ENCODE measurements at regions not wholly inside any gene's neighbourhood (a gene's known extent, or its start where the extent isn't known, plus 50 kb on each side); places are given as distances from the start of the nearest gene placed in this dataset.

- Histone ChIP-seq H3K36me3 (replicated peaks; ENCODE audit: control insufficient read depth, insufficient read depth, low read length) (no peaks in the 10 kb centered on the region), H3K27me3 (ENCODE audit: control insufficient read depth, insufficient read depth, low read length) (no peaks in the 10 kb centered on the region), H3K4me3 (ENCODE audit: insufficient read depth, low read depth, low read length) (no peak overlapping the region)
- no peak for DNase-seq
Measured at GRCh38 chr12:30437616-30438015, 258.1 kb downstream of the IPO8 start.

DNA sequence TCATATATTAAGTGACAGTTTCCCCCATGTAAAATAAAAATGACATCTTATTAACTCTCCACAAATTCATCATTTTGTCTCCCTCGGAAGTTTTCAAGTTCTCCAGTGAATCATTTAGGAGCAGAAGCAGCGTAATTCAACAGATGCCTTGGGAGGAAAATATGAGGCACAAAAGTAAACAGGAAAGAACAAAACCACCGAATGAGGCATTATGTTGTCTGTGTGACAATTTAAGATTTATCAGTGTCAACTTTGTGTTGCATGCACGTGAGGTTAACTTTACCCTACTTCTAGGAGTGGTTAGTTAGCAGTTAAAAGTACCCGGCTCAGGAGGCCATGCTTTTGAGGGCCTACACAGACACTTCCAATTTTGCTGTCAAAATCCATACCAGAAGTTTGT is 258.6 kb downstream of the IPO8 start:
- Histone ChIP-seq H3K4me3 (ENCODE audit: insufficient read depth, low read depth, low read length) (no peak overlapping the region), H3K36me3 (replicated peaks; ENCODE audit: control insufficient read depth, insufficient read depth, low read length) (no peaks in the 10 kb centered on the region), H3K27me3 (ENCODE audit: control insufficient read depth, insufficient read depth, low read length) (no peaks in the 10 kb centered on the region)
- DNase-seq = no peak

- no peaks in the 10 kb centered on the region for H3K36me3 ChIP-seq (replicated peaks; ENCODE audit: control insufficient read depth, insufficient read depth, low read length)
- no peaks in the 10 kb centered on the region for H3K27me3 ChIP-seq (ENCODE audit: control insufficient read depth, insufficient read depth, low read length)
- no peak for DNase-seq
- no peak overlapping the region for H3K4me3 ChIP-seq (ENCODE audit: insufficient read depth, low read depth, low read length)
Measured at GRCh38 chr12:30428098-30428497, 267.6 kb downstream of the IPO8 start.

GRCh38 chr12:30427555-30427954 is 268.1 kb downstream of the IPO8 start:
- Histone ChIP-seq H3K4me3 (ENCODE audit: insufficient read depth, low read depth, low read length) (no peak overlapping the region), H3K36me3 (replicated peaks; ENCODE audit: control insufficient read depth, insufficient read depth, low read length) (no peaks in the 10 kb centered on the region), H3K27me3 (ENCODE audit: control insufficient read depth, insufficient read depth, low read length) (no peaks in the 10 kb centered on the region)
- no peak for DNase-seq

DNA sequence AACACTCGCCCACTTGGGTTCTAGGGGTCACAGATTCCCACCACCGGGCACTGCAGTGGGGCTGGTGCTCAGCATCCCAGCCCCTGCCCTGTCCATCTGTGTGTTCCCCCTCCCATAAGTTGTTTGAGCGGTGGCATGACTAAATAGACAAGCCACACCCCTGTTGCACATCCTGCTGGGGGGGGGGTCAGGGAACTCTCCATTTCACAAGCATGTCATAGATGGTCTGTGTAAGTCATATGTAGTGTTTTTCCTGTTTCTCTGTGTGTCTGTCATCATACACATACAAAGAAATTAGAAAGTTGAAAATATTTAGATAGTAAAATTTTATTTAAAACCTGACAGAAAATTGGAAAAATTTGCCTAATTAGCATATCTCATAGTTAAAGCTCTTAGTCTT is 270.2 kb downstream of the IPO8 start:
- no peak for DNase-seq

GRCh38 chr12:30423330-30423729 is 272.3 kb downstream of the IPO8 start:
- H3K27me3 ChIP-seq (ENCODE audit: control insufficient read depth, insufficient read depth, low read length) = no peaks in the 10 kb centered on the region
- H3K36me3 ChIP-seq (replicated peaks; ENCODE audit: control insufficient read depth, insufficient read depth, low read length) = no peaks in the 10 kb centered on the region
- no peak overlapping the region for H3K4me3 ChIP-seq (ENCODE audit: insufficient read depth, low read depth, low read length)
- no peak for DNase-seq

More for the DNA sequence above, 270.2 kb downstream of the IPO8 start:
- no peaks in the 10 kb centered on the region for H3K36me3 ChIP-seq (replicated peaks; ENCODE audit: control insufficient read depth, insufficient read depth, low read length)
- no peaks in the 10 kb centered on the region for H3K27me3 ChIP-seq (ENCODE audit: control insufficient read depth, insufficient read depth, low read length)
- no peak overlapping the region for H3K4me3 ChIP-seq (ENCODE audit: insufficient read depth, low read depth, low read length)

- Histone ChIP-seq H3K4me3 (ENCODE audit: insufficient read depth, low read depth, low read length) (no peak overlapping the region), H3K36me3 (replicated peaks; ENCODE audit: control insufficient read depth, insufficient read depth, low read length) (no peaks in the 10 kb centered on the region), H3K27me3 (ENCODE audit: control insufficient read depth, insufficient read depth, low read length) (no peaks in the 10 kb centered on the region)
- DNase-seq = no peak
Measured at GRCh38 chr12:30422844-30423243, 272.8 kb downstream of the IPO8 start.

GRCh38 chr12:30420561-30420960 is 275.1 kb downstream of the IPO8 start:
- no peak for DNase-seq
- Histone ChIP-seq H3K4me3 (ENCODE audit: insufficient read depth, low read depth, low read length) (no peak overlapping the region), H3K36me3 (replicated peaks; ENCODE audit: control insufficient read depth, insufficient read depth, low read length) (no peaks in the 10 kb centered on the region), H3K27me3 (ENCODE audit: control insufficient read depth, insufficient read depth, low read length) (no peaks in the 10 kb centered on the region)

- H3K4me3 ChIP-seq (ENCODE audit: insufficient read depth, low read depth, low read length) = no peak overlapping the region
- no peaks in the 10 kb centered on the region for H3K27me3 ChIP-seq (ENCODE audit: control insufficient read depth, insufficient read depth, low read length)
- DNase-seq = no peak
- H3K36me3 ChIP-seq (replicated peaks; ENCODE audit: control insufficient read depth, insufficient read depth, low read length) = no peaks in the 10 kb centered on the region
Measured at GRCh38 chr12:30417697-30418231, 277.9 kb downstream of the IPO8 start.

- no peak for DNase-seq
- H3K4me3 ChIP-seq (ENCODE audit: insufficient read depth, low read depth, low read length) = no peak overlapping the region
Measured at GRCh38 chr12:30416631-30417030, 279.0 kb downstream of the IPO8 start.

GRCh38 chr12:30415777-30416176 is 279.9 kb downstream of the IPO8 start:
- Histone ChIP-seq H3K4me3 (ENCODE audit: insufficient read depth, low read depth, low read length) (no peak overlapping the region), H3K27me3 (ENCODE audit: control insufficient read depth, insufficient read depth, low read length) (no peaks in the 10 kb centered on the region), H3K36me3 (replicated peaks; ENCODE audit: control insufficient read depth, insufficient read depth, low read length) (no peaks in the 10 kb centered on the region)
- no peak for DNase-seq

More at GRCh38 chr12:30416631-30417030, 279.0 kb downstream of the IPO8 start:
- Histone ChIP-seq H3K36me3 (replicated peaks; ENCODE audit: control insufficient read depth, insufficient read depth, low read length) (no peaks in the 10 kb centered on the region), H3K27me3 (ENCODE audit: control insufficient read depth, insufficient read depth, low read length) (no peaks in the 10 kb centered on the region)

- no peaks in the 10 kb centered on the region for H3K36me3 ChIP-seq (replicated peaks; ENCODE audit: control insufficient read depth, insufficient read depth, low read length)
- no peaks in the 10 kb centered on the region for H3K27me3 ChIP-seq (ENCODE audit: control insufficient read depth, insufficient read depth, low read length)
- DNase-seq = no peak
- no peak overlapping the region for H3K4me3 ChIP-seq (ENCODE audit: insufficient read depth, low read depth, low read length)
Measured at GRCh38 chr12:30414507-30414906, 281.2 kb downstream of the IPO8 start.

DNA sequence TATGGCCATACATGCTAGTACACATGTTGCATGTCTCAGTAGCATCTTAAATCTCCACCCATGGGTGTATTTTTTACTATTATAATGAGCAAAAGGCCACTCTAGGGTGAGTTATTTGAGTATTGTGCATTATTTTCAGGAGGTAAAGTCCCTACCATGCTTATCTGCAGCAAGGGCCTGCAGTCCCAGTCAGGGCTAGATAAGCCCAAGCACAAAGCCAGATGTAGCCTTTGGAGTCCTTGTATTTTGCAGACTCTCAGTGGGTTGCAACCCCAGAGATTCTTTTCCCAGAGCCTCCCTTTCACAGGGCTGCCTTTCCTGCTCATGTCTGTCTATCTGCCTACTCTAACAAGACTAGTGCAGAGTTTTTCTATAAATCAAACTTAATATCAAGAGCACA is 295.3 kb downstream of the IPO8 start:
- Histone ChIP-seq H3K36me3 (replicated peaks; ENCODE audit: control insufficient read depth, insufficient read depth, low read length) (no peaks in the 10 kb centered on the region), H3K27me3 (ENCODE audit: control insufficient read depth, insufficient read depth, low read length) (no peaks in the 10 kb centered on the region), H3K4me3 (ENCODE audit: insufficient read depth, low read depth, low read length) (no peak overlapping the region)
- DNase-seq = no peak

DNA sequence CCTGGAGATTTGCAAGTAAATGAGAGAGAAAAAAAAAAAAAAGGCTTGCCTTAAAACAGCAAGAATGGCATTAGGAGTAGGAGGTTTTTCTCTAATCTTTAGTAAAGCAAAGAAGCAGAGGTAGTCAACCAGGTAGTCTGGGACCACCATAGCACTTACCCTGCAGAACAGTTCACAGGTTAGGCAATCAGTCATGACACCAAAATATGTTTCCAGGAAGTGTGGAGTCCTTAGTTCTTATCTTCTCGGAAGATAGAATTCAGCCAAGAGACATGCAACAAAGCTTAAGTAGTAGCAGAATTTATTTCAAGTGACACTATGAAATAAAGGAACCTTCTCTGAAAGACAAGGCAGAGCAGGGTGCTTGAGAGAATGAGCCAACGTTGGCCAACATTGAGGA is 295.8 kb downstream of the IPO8 start:
- no peaks in the 10 kb centered on the region for H3K36me3 ChIP-seq (replicated peaks; ENCODE audit: control insufficient read depth, insufficient read depth, low read length)
- no peaks in the 10 kb centered on the region for H3K27me3 ChIP-seq (ENCODE audit: control insufficient read depth, insufficient read depth, low read length)
- H3K4me3 ChIP-seq (ENCODE audit: insufficient read depth, low read depth, low read length) = no peak overlapping the region
- no peak for DNase-seq

GRCh38 chr12:30396576-30396975 is 299.1 kb downstream of the IPO8 start:
- DNase-seq = no peak
- no peak overlapping the region for H3K4me3 ChIP-seq (ENCODE audit: insufficient read depth, low read depth, low read length)

DNA sequence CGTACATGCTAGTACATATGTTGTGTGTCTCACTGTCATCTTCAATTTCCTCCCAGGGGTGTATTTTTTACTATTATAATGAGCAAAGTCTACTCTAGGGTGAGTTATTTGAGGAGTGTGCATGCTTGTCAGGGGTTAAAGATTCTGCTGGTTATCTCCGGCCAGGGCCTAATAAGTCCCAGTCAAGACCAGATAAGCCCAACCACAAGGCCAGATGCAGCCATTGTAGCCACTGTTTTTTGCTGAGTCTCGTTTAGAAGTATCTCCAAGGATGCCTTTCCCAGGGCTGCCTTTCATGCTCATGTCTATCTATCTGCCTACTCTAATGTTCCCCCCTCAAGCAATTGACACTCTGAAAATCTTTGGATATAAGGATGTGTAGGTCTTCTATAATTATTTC is 300.5 kb downstream of the IPO8 start:
- H3K36me3 ChIP-seq (replicated peaks; ENCODE audit: control insufficient read depth, insufficient read depth, low read length) = no peaks in the 10 kb centered on the region
- H3K27me3 ChIP-seq (ENCODE audit: control insufficient read depth, insufficient read depth, low read length) = no peaks in the 10 kb centered on the region
- DNase-seq = no peak

More at GRCh38 chr12:30396576-30396975, 299.1 kb downstream of the IPO8 start:
- H3K36me3 ChIP-seq (replicated peaks; ENCODE audit: control insufficient read depth, insufficient read depth, low read length) = no peaks in the 10 kb centered on the region
- H3K27me3 ChIP-seq (ENCODE audit: control insufficient read depth, insufficient read depth, low read length) = no peaks in the 10 kb centered on the region

More for the DNA sequence above, 300.5 kb downstream of the IPO8 start:
- no peak overlapping the region for H3K4me3 ChIP-seq (ENCODE audit: insufficient read depth, low read depth, low read length)

All from H7 (cell line).